ENCODE measurements at regions not wholly inside any gene's neighbourhood (a gene's known extent, or its start where the extent isn't known, plus 50 kb on each side); places are given as distances from the start of the nearest gene placed in this dataset.

DNA sequence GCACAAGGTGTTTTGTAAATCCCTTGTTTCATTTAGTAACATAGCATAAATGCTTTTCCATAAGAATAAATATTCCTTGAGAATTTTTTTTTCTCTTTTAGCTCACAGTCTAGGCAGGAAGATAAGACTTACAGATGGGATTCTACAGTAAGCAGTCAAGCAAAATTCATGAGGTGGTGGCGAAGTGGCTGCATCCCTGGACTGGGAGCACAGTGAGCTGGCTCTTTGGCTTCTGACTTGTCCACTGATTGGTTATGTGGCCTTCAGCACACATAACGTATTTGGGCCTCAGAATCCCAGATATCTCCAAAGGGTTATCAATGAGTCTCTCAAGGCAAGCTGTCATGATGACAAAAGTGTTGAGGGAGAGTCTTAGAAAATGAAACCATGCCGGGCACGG is 99.8 kb downstream of the EBNA1BP2 start:
- no peak overlapping the region for H3K4me3 ChIP-seq (ENCODE audit: low read depth, low read length)
- no peak for DNase-seq (ENCODE audit: low read depth)
- TF ChIP-seq, protein P1, sequence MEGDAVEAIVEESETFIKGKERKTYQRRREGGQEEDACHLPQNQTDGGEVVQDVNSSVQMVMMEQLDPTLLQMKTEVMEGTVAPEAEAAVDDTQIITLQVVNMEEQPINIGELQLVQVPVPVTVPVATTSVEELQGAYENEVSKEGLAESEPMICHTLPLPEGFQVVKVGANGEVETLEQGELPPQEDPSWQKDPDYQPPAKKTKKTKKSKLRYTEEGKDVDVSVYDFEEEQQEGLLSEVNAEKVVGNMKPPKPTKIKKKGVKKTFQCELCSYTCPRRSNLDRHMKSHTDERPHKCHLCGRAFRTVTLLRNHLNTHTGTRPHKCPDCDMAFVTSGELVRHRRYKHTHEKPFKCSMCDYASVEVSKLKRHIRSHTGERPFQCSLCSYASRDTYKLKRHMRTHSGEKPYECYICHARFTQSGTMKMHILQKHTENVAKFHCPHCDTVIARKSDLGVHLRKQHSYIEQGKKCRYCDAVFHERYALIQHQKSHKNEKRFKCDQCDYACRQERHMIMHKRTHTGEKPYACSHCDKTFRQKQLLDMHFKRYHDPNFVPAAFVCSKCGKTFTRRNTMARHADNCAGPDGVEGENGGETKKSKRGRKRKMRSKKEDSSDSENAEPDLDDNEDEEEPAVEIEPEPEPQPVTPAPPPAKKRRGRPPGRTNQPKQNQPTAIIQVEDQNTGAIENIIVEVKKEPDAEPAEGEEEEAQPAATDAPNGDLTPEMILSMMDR (IDR thresholded peaks at IDR 0.05; ENCODE audit: insufficient read depth, low read length) = no peak

DNA sequence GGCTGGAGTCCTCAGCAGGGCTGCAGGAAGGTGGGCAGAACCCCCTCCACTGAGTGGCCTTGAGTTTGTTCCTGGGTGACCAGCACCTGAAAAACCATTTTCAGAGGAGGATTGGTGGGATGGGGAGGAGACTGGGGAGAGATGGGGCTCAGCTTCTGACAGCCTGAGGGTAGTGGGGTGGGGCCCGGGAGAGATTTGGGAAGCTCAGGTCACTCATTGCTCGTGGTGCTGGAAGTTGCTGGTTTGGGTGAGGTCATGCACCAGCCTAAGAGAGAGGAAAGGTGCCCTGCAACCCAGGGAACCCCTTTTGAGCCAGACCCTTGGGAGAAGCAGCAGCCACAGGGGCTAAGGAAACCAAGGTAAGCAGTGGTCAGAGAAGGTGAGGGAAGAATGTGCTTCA is 100.8 kb downstream of the EBNA1BP2 start:
- no peak for DNase-seq (ENCODE audit: low read depth)
- H3K4me3 ChIP-seq (ENCODE audit: low read depth, low read length) = no peak overlapping the region
- TF ChIP-seq, protein P1 (IDR thresholded peaks at IDR 0.05; ENCODE audit: insufficient read depth, low read length) = no peak

DNA sequence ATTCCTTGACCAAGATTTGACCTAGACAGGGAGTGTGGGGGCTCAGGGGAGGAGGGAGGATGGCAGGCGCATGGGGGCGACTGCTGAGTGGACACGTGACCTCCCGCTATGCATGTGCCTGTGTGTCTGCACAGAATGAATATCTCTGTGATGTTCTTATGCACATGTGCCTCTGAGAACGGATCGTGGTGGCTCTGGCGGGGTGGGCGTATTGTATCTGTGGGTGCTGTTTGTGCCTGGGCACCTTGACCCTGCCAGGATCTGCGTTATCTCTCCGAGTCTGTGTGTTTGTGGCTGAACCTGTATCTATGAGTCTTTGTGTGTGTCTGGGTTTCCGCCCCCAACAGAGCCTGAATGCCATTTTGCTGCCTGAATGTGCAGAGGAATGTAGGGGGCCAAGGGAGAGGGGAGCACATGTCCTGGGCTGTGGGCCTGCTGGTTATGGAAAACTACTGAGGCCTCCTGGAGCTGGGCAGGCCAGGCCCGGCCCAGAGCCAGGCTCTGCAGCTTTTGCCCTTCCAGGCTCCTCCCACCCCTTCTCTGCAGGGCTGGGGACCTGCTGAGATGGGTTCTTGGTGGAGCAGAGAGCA is 102.5 kb downstream of the EBNA1BP2 start:
- H3K4me3 ChIP-seq (ENCODE audit: low read depth, low read length) = no peak overlapping the region
- no peak for DNase-seq (ENCODE audit: low read depth)
- TF ChIP-seq, protein P1 (IDR thresholded peaks at IDR 0.05; ENCODE audit: insufficient read depth, low read length) = no peak

DNA sequence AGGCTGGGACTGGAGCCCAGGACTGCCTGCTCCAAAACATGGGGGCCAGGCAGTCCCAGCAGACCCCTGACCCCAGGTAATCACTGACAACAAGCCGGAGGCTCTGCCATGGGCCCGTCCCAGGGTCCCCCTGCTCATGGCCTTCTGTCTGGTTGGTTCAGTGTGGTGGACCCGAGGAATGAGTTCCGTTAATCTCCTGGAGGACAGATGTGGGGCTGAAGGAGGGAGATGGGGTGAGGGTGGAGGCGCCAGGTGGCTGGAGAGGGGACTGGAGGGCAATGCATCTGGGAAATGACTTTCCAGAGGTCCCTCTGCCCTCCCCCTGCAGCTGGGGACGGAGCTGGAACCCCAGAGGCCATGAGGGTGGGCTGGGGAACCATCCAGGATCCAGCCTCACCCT is 103.2 kb downstream of the EBNA1BP2 start:
- TF ChIP-seq, protein P1 (IDR thresholded peaks at IDR 0.05; ENCODE audit: insufficient read depth, low read length) = no peak
- no peak overlapping the region for H3K4me3 ChIP-seq (ENCODE audit: low read depth, low read length)
- DNase-seq (ENCODE audit: low read depth) = no peak

DNA sequence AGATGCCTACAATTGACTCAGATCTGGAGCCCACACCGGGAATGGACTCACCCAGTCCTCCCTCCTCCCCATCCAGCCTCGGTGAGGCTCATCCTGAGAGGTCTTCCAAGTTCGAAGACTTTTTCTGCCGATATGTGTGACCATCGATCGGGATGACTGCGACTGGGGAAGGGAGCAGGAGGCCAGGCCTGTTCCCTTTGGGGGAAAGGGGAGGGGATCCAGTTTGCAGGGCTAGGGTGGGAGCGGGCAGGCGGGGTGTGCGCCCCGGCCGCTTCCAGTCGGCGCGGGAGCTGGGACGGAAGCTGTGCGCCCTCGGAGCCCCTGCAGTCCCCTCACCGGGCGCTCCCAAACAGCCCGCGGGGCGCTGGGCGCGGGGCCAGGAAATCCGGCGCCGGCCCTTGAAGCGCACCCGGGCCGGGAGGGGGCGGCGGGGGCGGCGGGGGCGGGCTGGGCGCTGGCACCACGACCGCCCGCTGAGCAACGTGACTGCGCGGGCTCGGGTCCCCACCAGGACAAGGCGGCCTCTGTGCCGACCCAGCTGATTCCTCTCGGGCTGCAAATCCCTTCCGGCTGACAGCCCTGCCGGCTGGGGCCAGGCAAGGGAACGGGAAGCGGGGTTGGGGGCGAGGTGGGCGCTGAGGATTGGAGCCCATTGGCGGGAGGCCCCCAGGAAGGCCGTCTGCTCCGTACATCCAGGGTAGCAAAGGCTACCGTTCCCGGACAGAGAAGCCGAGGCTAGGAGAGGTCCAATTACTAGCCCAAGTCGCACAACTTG is 103.9 kb downstream of the EBNA1BP2 start:
- H3K4me3 ChIP-seq (ENCODE audit: low read depth, low read length) = peak overlapping the region; percentile 22
- TF ChIP-seq, protein P1 (IDR thresholded peaks at IDR 0.05; ENCODE audit: insufficient read depth, low read length) = no peak
- no peak for DNase-seq (ENCODE audit: low read depth)

DNA sequence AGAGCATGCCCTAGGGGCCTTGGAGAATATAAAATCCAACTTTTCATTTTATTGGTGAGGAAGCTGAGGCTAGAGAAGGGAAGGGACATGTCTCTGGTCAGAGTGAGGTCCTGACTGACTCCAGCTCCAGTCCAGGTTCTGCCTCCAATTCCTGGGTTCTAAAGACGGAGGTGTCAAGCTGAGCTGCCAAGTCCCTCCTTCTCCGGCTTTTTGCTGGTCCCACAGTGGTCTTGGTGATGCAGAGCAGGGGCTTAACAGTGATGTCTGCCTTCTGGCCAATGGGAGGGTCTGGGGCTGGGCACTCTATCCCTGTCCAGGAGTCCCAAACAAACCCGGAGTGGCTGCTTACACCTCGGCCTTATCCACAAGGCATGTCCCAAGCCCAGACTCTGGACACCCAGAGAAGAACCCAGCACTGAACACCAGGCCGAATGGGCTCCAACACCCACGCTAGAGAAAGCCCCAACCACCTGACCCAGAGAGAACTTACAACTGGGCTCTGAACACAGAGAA is 104.8 kb downstream of the EBNA1BP2 start:
- TF ChIP-seq, protein P1 (IDR thresholded peaks at IDR 0.05; ENCODE audit: insufficient read depth, low read length) = no peak
- no peak overlapping the region for H3K4me3 ChIP-seq (ENCODE audit: low read depth, low read length)
- no peak for DNase-seq (ENCODE audit: low read depth)

Measured in fibroblast of the aortic adventitia (primary cell).